Cardiac septum (tissue), 1 donor: ENCODE measurements at regions not wholly inside any gene's neighbourhood (a gene's known extent, or its start where the extent isn't known, plus 50 kb on each side); places are given as distances from the start of the nearest gene placed in this dataset.
"Not testable (repeated sequence)": the region's sequence is repeated elsewhere in the genome, so short reads cannot be mapped to it uniquely, and the experiment has no call there.

Source experiments
- DNase-seq: peaks from one replicate; pipeline ENCODE4 v3.0.0-alpha.2; 2020; ENCODE audit warnings: low spot score
- intact Hi-C: fragments of 100-400 bp; cut with DNase I; formaldehyde crosslinking; loops from one replicate; pipeline ENCODE4 v1.14.0; 2022
- donor health status: DM: no; HTN: no; CAD: no.

DNA sequence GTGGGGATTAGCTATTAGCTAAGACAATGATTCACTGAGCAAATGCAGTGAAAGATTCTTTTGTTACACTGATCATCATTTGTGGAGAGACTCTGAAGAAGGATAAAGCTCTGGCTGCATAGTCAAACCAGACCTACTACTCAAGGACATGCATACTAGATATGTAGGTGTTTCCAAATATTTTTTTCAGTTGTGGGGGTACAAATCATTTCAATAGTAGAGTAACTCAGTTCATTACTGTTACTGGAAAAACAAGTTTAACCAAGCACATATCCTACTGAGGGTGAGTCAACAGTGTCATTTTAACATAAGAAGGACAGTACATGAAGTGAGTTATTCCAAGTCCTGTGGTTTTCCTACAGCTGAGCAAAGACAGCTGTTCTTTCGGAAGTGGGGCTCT, 59.5 kb upstream of the NBPF19 start:
- intact Hi-C loops, DNase-seq: not testable (repeated sequence)

DNA sequence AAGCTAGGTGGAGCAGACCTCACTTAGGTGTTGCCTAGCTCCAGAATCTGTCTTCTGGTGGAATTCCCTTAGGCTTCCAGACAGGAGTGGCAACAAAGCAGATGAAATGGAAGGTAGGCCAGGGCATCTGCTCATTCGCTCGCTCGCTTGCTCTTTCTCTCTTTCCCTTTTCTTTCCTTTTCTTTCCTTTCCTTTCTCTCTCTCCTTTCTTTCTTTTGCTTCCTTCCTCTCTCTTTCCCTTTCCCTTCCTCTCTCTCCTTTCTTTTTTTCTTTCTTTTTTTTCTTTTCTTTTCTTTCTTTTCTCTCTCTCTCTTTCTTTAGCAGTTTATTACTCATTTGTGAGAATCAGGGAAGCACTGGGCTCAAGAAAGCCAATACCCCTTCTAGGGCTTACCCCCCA, 56.1 kb upstream of the NBPF19 start:
- DNase-seq, intact Hi-C loops: not testable (repeated sequence)

DNA sequence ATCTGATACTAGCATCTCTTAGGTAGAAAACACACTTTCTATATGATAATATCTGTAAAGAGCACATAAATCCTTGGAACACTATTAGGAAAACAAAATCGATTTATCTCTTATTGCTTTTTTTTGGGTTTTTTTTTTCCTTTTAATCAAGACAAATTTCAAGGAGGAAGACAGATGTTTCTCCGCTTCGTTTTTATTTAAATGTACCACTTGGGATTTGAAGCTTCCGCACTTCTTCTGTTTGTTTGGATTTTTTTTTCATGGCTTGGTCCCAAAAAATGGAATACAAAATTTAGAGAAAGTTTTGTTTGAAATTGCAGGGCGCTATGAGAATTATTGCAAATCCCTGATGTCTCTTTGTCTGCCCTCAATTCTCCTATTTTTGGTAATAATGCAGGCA, 51.7 kb upstream of the NBPF19 start:
- intact Hi-C loops, DNase-seq: not testable (repeated sequence)
